Uterus (tissue), 2 donors: ENCODE measurements at regions not wholly inside any gene's neighbourhood (a gene's known extent, or its start where the extent isn't known, plus 50 kb on each side); places are given as distances from the start of the nearest gene placed in this dataset.

Source experiments
- POLR2A ChIP-seq, 2 donors: fragments of 450-650 bp; IDR thresholded peaks; one replicate each; pipeline ENCODE4 v1.6.1; 2016; ENCODE audit warnings: antibody characterized with exemption in 2 of 2, mild to moderate bottlenecking in 1 of 2, moderate library complexity in 1 of 2
- TF ChIP-seq, protein P1 (sequence below), 4 experiments: fragments of 200-600 bp in 2 of 4; fragments of 450-650 bp in 2 of 4; sonication (generic) in 2 of 4; IDR thresholded peaks; one replicate each; pipeline ENCODE4 v1.5.1; 2016 to 2019; ENCODE audit warnings: antibody characterized with exemption in 4 of 4, mild to moderate bottlenecking in 2 of 4, moderate library complexity in 1 of 4

DNA sequence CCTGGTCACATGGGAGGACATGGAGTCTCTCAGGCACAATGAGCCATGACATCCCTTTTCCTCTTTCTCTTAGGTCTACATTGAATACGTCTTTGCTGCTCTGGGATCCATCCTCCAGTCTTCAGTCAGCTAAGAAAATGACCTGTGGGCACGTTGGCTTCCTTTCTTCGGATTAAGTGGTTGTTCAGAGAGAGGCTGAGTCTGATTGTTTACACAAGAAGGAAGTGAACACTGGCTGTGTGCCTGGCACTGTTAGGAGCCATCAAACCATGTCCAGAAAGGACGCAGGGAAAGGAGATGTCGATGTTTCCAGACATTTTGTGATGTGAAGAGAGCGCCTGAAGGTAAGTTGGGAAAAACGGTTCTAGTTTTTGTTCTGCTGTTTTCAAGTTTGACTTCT lies 309.9 kb upstream of the CDYL start:
- no peak for TF ChIP-seq POLR2A (IDR thresholded peaks at IDR 0.05)
- TF ChIP-seq, protein P1, sequence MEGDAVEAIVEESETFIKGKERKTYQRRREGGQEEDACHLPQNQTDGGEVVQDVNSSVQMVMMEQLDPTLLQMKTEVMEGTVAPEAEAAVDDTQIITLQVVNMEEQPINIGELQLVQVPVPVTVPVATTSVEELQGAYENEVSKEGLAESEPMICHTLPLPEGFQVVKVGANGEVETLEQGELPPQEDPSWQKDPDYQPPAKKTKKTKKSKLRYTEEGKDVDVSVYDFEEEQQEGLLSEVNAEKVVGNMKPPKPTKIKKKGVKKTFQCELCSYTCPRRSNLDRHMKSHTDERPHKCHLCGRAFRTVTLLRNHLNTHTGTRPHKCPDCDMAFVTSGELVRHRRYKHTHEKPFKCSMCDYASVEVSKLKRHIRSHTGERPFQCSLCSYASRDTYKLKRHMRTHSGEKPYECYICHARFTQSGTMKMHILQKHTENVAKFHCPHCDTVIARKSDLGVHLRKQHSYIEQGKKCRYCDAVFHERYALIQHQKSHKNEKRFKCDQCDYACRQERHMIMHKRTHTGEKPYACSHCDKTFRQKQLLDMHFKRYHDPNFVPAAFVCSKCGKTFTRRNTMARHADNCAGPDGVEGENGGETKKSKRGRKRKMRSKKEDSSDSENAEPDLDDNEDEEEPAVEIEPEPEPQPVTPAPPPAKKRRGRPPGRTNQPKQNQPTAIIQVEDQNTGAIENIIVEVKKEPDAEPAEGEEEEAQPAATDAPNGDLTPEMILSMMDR (IDR thresholded peaks at IDR 0.05), result no peak
